ENCODE measurements at regions not wholly inside any gene's neighbourhood (a gene's known extent, or its start where the extent isn't known, plus 50 kb on each side); places are given as distances from the start of the nearest gene placed in this dataset.

- H4K20me1 ChIP-seq (ENCODE audit: control insufficient read depth, insufficient read depth, insufficient read length): no peaks in the 10 kb centered on the region
- H3K36me3 Mint-ChIP-seq (ENCODE audit: insufficient read depth in 1 of 3, low read depth in 3 of 3): 0 out of 7 replicates have a peak, but pooled peaks cover 0 to 2% (median 0%) of the 10 kb centered on the region in 3 experiments
- no peak overlapping the region for H3K27ac ChIP-seq (ENCODE audit: insufficient read length, low read depth, low read length)
- H3K27me3 Mint-ChIP-seq (ENCODE audit: low read depth): no peaks in the 10 kb centered on the region
- H3K27me3 ChIP-seq (ENCODE audit: insufficient read depth, low read length): no peaks in the 10 kb centered on the region
- H2AFZ ChIP-seq (ENCODE audit: low read length): no peak overlapping the region
- H3K79me1 ChIP-seq (ENCODE audit: insufficient read depth, low read depth, low read length, poor library complexity, severe bottlenecking): no peaks in the 10 kb centered on the region
- H2BK5ac ChIP-seq (ENCODE audit: insufficient read length, low read length): no peak overlapping the region
- TF ChIP-seq CTCF (conservative IDR thresholded peaks at IDR 0.05): no peak
- no peak overlapping the region for H2BK20ac ChIP-seq (ENCODE audit: low read depth, low read length, poor library complexity, severe bottlenecking)
- H3K4me3 Mint-ChIP-seq: no peak overlapping the region
- H3K4me1 ChIP-seq (ENCODE audit: insufficient read depth, low read length): no peaks in the 10 kb centered on the region
- no peaks in the 10 kb centered on the region for H3K4me1 Mint-ChIP-seq
- H3K14ac ChIP-seq (ENCODE audit: insufficient read depth, low read length): no peak overlapping the region
- no peak overlapping the region for H2BK15ac ChIP-seq (ENCODE audit: low read depth, low read length)
- H4K91ac ChIP-seq (ENCODE audit: insufficient read length, low read depth, low read length): no peak overlapping the region
- H3K23ac ChIP-seq (ENCODE audit: insufficient read length, low read depth, low read length): no peak overlapping the region
- no peak overlapping the region for H3K4ac ChIP-seq (ENCODE audit: low read depth, low read length)
- H4K8ac ChIP-seq (replicated peaks; ENCODE audit: insufficient read length, low read depth, low read length): no peak overlapping the region
- no peak overlapping the region for H3T11ph ChIP-seq (ENCODE audit: low read length)
- H3K4me2 ChIP-seq (ENCODE audit: insufficient read depth, insufficient read length, low read length): no peak overlapping the region
- no peak overlapping the region for H3K27ac Mint-ChIP-seq
- H3K9me3 Mint-ChIP-seq: peaks cover 0 to 3% of the 10 kb centered on the region in 2 experiments; a peak in 3 of 5 replicates
- H2AK5ac ChIP-seq (ENCODE audit: insufficient read length, low read length): no peak overlapping the region
- H3K79me2 ChIP-seq (ENCODE audit: insufficient read depth, low read length): no peaks in the 10 kb centered on the region
- no CpG with 5 or more reads among the region's 15 CpGs for WGBS (ENCODE audit: extremely low coverage, insufficient read length, low lambda C conversion rate)
- H4K5ac ChIP-seq (ENCODE audit: insufficient read length, low read depth, low read length): no peak overlapping the region
- H3K18ac ChIP-seq (ENCODE audit: insufficient read length, low read depth, low read length): no peak overlapping the region
- no peak for DNase-seq
- H3K56ac ChIP-seq (ENCODE audit: insufficient read length, low read depth, low read length): no peak overlapping the region
- H3K9ac ChIP-seq (ENCODE audit: extremely low read depth, insufficient read length, low read length): no peak overlapping the region
- no peaks in the 10 kb centered on the region for H3K9me3 ChIP-seq (ENCODE audit: control insufficient read depth, low read depth, low read length)
- no peaks in the 10 kb centered on the region for H3K23me2 ChIP-seq (ENCODE audit: insufficient read length, low read depth, low read length, poor library complexity, severe bottlenecking)
- no peak overlapping the region for H2BK12ac ChIP-seq (ENCODE audit: insufficient read length, low read depth, low read length)
- no peak overlapping the region for H2BK120ac ChIP-seq (ENCODE audit: low read depth, low read length, poor library complexity, severe bottlenecking)
Measured at GRCh38 chr5:27217155-27217956, 179.0 kb upstream of the CDH9 start.

All from H9 (cell line).